ENCODE measurements at regions not wholly inside any gene's neighbourhood (a gene's known extent, or its start where the extent isn't known, plus 50 kb on each side); places are given as distances from the start of the nearest gene placed in this dataset.
"Not testable (repeated sequence)": the region's sequence is repeated elsewhere in the genome, so short reads cannot be mapped to it uniquely, and the experiment has no call there.

DNA sequence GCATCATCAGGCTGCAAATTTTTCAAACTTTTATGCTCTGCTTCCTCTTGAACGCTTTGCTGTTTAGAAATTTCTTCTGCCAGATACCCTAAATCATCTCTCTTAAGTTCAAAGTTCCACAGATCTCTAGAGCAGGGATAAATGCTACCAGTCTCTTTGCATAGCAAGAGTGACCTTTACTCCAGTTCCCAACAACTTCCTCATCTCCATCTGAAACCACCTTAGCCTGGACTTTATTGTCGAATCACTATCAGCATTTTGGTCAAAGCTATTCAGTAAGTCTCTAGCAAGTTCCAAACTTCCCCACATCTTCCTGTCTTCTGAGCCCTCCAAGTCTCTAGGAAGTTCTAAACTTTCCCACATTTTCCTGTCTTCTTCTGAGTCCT is 170.9 kb downstream of the MAIP1 start:
- WGBS, result 60% methylated on average over 2 of the region's 2 CpGs
- not testable (repeated sequence) for H3K27me3 ChIP-seq (ENCODE audit: control insufficient read depth in 2 of 2, insufficient read depth in 1 of 2, low read length in 1 of 2); H3K9me3 ChIP-seq (ENCODE audit: control insufficient read depth in 2 of 2, insufficient read depth in 1 of 2, low read length in 1 of 2); H3K36me3 ChIP-seq (ENCODE audit: control insufficient read depth in 2 of 2, insufficient read depth in 2 of 2, low read length in 1 of 2); H3K4me1 ChIP-seq (ENCODE audit: control insufficient read depth in 2 of 2, insufficient read depth in 2 of 2, low read length in 2 of 2); H3K27ac ChIP-seq (ENCODE audit: low read depth in 1 of 2, low read length in 1 of 2); DNase-seq (ENCODE audit: low read depth in 6 of 9, low spot score in 9 of 9); H3K4me3 ChIP-seq (ENCODE audit: low read length in 2 of 2)

DNA sequence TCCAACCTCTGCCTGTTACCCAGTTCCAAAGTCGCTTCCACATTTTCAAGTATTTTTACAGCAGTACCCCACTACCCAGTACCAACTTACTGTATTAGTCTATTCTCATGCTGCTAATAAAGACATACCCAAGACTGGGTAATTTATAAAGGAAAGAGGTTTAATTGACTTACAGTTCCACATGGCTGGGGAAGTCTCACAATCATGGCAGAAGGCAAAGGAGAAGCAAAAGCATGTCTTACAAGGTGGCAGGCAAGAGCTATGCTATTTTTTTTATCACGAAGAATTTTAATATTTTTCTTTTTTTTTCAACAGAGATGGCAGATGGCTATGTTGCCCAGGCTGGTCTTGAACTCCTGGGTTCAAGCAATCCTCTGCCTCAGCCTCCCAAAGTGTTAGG is 171.3 kb downstream of the MAIP1 start:
- WGBS, result 91% methylated on average over 2 of the region's 2 CpGs
- H3K4me1 ChIP-seq (ENCODE audit: control insufficient read depth in 2 of 2, insufficient read depth in 2 of 2, low read length in 2 of 2); H3K4me3 ChIP-seq (ENCODE audit: low read length in 2 of 2); H3K27ac ChIP-seq (ENCODE audit: low read depth in 1 of 2, low read length in 1 of 2); H3K9me3 ChIP-seq (ENCODE audit: control insufficient read depth in 2 of 2, insufficient read depth in 1 of 2, low read length in 1 of 2); DNase-seq (ENCODE audit: low read depth in 6 of 9, low spot score in 9 of 9); H3K27me3 ChIP-seq (ENCODE audit: control insufficient read depth in 2 of 2, insufficient read depth in 1 of 2, low read length in 1 of 2); H3K36me3 ChIP-seq (ENCODE audit: control insufficient read depth in 2 of 2, insufficient read depth in 2 of 2, low read length in 1 of 2): not testable (repeated sequence)

DNA sequence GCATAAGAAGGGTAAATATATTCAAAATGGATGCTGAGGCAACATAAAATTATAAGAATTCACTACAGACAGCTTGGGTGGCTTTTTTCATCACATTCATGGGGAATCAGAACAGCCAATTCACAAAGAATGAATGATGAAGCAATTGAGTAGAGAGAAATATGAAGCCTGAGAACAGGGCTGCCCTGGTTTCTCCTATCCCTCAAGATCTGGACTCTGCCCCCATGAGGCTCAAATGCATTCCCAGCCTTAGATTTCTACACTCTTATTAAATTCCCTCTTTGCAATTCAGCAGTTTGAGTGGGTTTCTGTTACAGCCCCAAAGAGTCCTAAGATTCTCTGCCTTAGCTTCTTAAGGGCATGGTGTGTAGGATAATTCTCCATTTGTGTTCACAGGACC is 172.5 kb downstream of the MAIP1 start:
- no peaks in the 10 kb centered on the region for H3K27me3 ChIP-seq (ENCODE audit: control insufficient read depth in 2 of 2, insufficient read depth in 1 of 2, low read length in 1 of 2)
- no peak overlapping the region for H3K27ac ChIP-seq (ENCODE audit: low read depth in 1 of 2, low read length in 1 of 2)
- no peaks in the 10 kb centered on the region for H3K4me1 ChIP-seq (ENCODE audit: control insufficient read depth in 2 of 2, insufficient read depth in 2 of 2, low read length in 2 of 2)
- H3K4me3 ChIP-seq (ENCODE audit: low read length in 2 of 2), result no peak overlapping the region
- H3K9me3 ChIP-seq (ENCODE audit: control insufficient read depth in 2 of 2, insufficient read depth in 1 of 2, low read length in 1 of 2), result no peaks in the 10 kb centered on the region
- no peaks in the 10 kb centered on the region for H3K36me3 ChIP-seq (ENCODE audit: control insufficient read depth in 2 of 2, insufficient read depth in 2 of 2, low read length in 1 of 2)
- no peak for DNase-seq (ENCODE audit: low read depth in 6 of 9, low spot score in 9 of 9)

DNA sequence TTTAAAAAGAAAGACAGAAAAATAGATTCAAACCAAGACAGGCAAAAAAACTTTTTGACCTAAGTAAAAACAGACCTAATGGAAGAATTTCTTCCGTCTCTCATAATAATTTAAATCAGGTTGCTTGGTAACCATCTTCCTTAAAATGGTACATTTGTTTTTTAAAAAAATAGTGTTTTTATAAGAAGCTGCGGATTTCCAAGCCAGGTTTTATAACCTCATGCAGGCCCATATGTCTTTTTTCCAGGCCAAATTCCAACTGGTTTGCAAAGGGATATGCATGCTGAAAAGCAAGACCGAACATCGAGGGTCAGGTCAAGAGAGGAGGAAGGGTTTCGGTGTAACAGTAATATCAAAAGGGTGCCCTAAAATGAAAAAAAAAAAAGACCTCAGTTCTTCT is 172.9 kb downstream of the MAIP1 start:
- Histone ChIP-seq H3K4me3 (ENCODE audit: low read length in 2 of 2) (no peak overlapping the region), H3K27ac (ENCODE audit: low read depth in 1 of 2, low read length in 1 of 2) (no peak overlapping the region), H3K36me3 (ENCODE audit: control insufficient read depth in 2 of 2, insufficient read depth in 2 of 2, low read length in 1 of 2) (no peaks in the 10 kb centered on the region), H3K4me1 (ENCODE audit: control insufficient read depth in 2 of 2, insufficient read depth in 2 of 2, low read length in 2 of 2) (no peaks in the 10 kb centered on the region), H3K9me3 (ENCODE audit: control insufficient read depth in 2 of 2, insufficient read depth in 1 of 2, low read length in 1 of 2) (no peaks in the 10 kb centered on the region), H3K27me3 (ENCODE audit: control insufficient read depth in 2 of 2, insufficient read depth in 1 of 2, low read length in 1 of 2) (no peaks in the 10 kb centered on the region)
- DNase-seq (ENCODE audit: low read depth in 6 of 9, low spot score in 9 of 9), result no peak
- 97% methylated on average over 5 of the region's 5 CpGs for WGBS

DNA sequence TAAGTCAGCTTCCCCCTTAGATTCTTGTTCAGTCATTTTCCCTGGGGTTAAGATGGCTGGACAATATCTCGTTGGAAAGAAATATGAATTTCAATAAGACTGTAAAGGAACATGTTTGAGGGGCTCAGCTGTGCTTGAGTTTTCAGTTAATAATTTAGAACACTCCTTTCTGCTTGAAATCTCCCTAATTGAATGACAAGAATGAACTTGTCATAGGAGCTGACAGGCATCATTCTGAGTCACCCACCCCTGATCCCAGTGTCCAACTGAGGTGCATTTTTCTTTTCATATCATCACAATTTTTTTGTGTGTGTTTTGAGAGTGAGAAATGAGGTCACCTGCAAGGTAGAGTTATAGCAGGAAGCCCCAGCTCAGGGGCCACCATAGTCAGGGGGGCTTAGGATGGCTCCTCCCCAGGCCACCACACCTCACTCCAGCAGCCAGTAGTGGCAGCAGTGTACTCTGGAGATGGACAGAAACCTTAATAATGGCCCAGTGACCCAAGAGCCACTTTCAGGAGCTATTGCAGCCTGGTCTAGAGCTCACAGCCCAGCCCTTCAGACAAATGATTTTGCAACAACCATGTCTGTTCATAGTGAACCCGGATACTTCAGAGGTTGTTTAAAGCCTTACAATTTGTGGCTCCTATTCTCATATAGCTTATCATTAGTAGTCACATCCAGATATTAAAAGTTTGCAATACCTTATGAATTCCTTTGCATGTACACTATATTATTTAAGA is 174.5 kb downstream of the MAIP1 start:
- no peak overlapping the region for H3K27ac ChIP-seq (ENCODE audit: low read depth in 1 of 2, low read length in 1 of 2)
- no peaks in the 10 kb centered on the region for H3K9me3 ChIP-seq (ENCODE audit: control insufficient read depth in 2 of 2, insufficient read depth in 1 of 2, low read length in 1 of 2)
- H3K27me3 ChIP-seq (ENCODE audit: control insufficient read depth in 2 of 2, insufficient read depth in 1 of 2, low read length in 1 of 2), result no peaks in the 10 kb centered on the region
- WGBS, result 95% methylated on average over 2 of the region's 2 CpGs
- no peak overlapping the region for H3K4me3 ChIP-seq (ENCODE audit: low read length in 2 of 2)
- no peaks in the 10 kb centered on the region for H3K36me3 ChIP-seq (ENCODE audit: control insufficient read depth in 2 of 2, insufficient read depth in 2 of 2, low read length in 1 of 2)
- H3K4me1 ChIP-seq (ENCODE audit: control insufficient read depth in 2 of 2, insufficient read depth in 2 of 2, low read length in 2 of 2), result no peaks in the 10 kb centered on the region
- no peak for DNase-seq (ENCODE audit: low read depth in 6 of 9, low spot score in 9 of 9)

DNA sequence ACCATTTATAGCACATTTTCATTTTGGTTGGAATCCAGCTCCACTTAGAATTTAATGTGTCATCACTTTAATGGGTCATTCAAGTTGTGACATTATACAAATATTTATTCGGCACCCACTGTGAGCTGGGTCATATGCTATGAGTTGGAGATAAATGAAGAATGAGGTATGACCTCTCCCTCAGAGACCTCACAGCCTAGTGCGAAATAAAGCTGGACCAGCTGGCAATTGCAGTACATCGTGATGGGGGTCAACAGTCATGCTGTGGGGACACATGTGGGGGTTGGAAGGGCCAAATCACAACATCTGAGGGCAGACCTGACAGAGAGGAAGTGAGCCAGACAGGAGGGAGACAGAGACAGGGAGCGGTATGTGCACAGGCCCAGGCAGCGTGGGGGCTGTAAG is 175.4 kb downstream of the MAIP1 start:
- WGBS, result 71% methylated on average over 5 of the region's 5 CpGs
- no peak overlapping the region for H3K27ac ChIP-seq (ENCODE audit: low read depth in 1 of 2, low read length in 1 of 2)
- H3K4me3 ChIP-seq (ENCODE audit: low read length in 2 of 2), result no peak overlapping the region
- no peaks in the 10 kb centered on the region for H3K4me1 ChIP-seq (ENCODE audit: control insufficient read depth in 2 of 2, insufficient read depth in 2 of 2, low read length in 2 of 2)
- no peaks in the 10 kb centered on the region for H3K36me3 ChIP-seq (ENCODE audit: control insufficient read depth in 2 of 2, insufficient read depth in 2 of 2, low read length in 1 of 2)
- H3K27me3 ChIP-seq (ENCODE audit: control insufficient read depth in 2 of 2, insufficient read depth in 1 of 2, low read length in 1 of 2), result no peaks in the 10 kb centered on the region
- no peaks in the 10 kb centered on the region for H3K9me3 ChIP-seq (ENCODE audit: control insufficient read depth in 2 of 2, insufficient read depth in 1 of 2, low read length in 1 of 2)
- DNase-seq (ENCODE audit: low read depth in 6 of 9, low spot score in 9 of 9), result no peak

DNA sequence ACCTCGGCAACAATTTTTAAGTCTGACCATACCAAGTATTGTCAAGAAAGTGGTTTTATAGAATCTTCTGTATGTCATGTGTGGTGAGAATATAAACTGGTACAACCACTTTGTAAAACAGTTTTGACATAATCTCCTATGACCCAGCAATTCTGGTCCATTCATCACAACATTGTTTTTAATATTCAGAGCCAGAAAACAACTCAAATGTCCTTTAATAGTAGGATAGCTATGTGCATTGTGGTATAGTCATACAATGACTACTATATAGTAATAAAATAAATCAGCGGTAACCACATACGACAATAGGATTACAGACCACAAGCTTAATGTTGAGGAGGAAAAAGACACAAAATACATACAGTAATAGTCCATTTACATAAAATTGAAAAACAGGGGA is 175.2 kb upstream of the SPATS2L start:
- DNase-seq (ENCODE audit: low read depth in 6 of 9, low spot score in 9 of 9), result no peak
- Histone ChIP-seq H3K36me3 (ENCODE audit: control insufficient read depth in 2 of 2, insufficient read depth in 2 of 2, low read length in 1 of 2) (no peaks in the 10 kb centered on the region), H3K27ac (ENCODE audit: low read depth in 1 of 2, low read length in 1 of 2) (no peak overlapping the region), H3K9me3 (ENCODE audit: control insufficient read depth in 2 of 2, insufficient read depth in 1 of 2, low read length in 1 of 2) (no peaks in the 10 kb centered on the region), H3K4me3 (ENCODE audit: low read length in 2 of 2) (no peak overlapping the region), H3K27me3 (ENCODE audit: control insufficient read depth in 2 of 2, insufficient read depth in 1 of 2, low read length in 1 of 2) (no peaks in the 10 kb centered on the region), H3K4me1 (ENCODE audit: control insufficient read depth in 2 of 2, insufficient read depth in 2 of 2, low read length in 2 of 2) (no peaks in the 10 kb centered on the region)
- 98% methylated on average over 3 of the region's 3 CpGs for WGBS

DNA sequence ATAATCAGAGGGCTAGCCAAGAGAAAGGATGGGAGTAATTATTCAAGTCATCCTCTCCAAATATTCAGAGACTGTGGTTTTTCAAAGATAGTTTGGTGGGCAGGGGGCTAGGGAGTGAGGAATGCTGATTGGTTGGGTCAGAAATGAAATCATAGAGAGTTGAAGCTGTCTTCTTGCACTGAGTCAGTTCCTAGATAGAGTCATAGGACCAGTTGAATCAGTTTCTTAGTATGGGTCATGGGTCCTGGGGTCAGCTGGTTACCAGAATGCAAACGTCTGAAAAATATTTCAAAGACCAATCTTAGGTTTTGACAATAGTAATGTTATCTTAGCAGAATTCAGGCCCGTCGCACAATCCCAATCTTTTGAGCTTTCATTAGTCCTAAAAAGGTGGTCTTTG is 171.4 kb upstream of the SPATS2L start:
- no peak for DNase-seq (ENCODE audit: low read depth in 6 of 9, low spot score in 9 of 9)
- H3K9me3 ChIP-seq (ENCODE audit: control insufficient read depth in 2 of 2, insufficient read depth in 1 of 2, low read length in 1 of 2), result no peaks in the 10 kb centered on the region
- H3K4me1 ChIP-seq (ENCODE audit: control insufficient read depth in 2 of 2, insufficient read depth in 2 of 2, low read length in 2 of 2), result no peaks in the 10 kb centered on the region
- no peak overlapping the region for H3K4me3 ChIP-seq (ENCODE audit: low read length in 2 of 2)
- 97% methylated on average over 3 of the region's 3 CpGs for WGBS
- H3K27ac ChIP-seq (ENCODE audit: low read depth in 1 of 2, low read length in 1 of 2), result no peak overlapping the region
- no peaks in the 10 kb centered on the region for H3K36me3 ChIP-seq (ENCODE audit: control insufficient read depth in 2 of 2, insufficient read depth in 2 of 2, low read length in 1 of 2)
- no peaks in the 10 kb centered on the region for H3K27me3 ChIP-seq (ENCODE audit: control insufficient read depth in 2 of 2, insufficient read depth in 1 of 2, low read length in 1 of 2)

DNA sequence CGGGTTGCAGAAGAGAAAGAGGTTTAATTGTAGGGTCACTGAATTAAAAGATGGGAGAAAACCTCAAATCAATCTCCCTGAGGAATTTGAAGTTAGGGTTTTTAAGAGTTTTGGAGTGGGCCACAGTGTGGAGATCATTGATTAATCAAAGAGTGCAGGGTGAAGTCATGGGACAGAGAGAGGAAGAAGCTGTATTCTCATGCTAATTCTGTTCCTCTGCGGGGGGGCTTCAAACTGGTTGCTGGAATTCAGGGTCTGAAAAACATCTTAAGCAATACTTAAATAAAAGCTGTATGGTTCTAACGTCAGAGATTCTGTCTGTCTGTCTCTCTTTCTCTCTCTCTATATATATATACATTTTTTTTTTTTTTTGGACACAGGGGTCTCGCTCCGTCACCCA is 169.8 kb upstream of the SPATS2L start:
- H3K27me3 ChIP-seq (ENCODE audit: control insufficient read depth in 2 of 2, insufficient read depth in 1 of 2, low read length in 1 of 2), result no peaks in the 10 kb centered on the region
- H3K9me3 ChIP-seq (ENCODE audit: control insufficient read depth in 2 of 2, insufficient read depth in 1 of 2, low read length in 1 of 2), result no peaks in the 10 kb centered on the region
- H3K36me3 ChIP-seq (ENCODE audit: control insufficient read depth in 2 of 2, insufficient read depth in 2 of 2, low read length in 1 of 2), result no peaks in the 10 kb centered on the region
- no peak overlapping the region for H3K27ac ChIP-seq (ENCODE audit: low read depth in 1 of 2, low read length in 1 of 2)
- H3K4me1 ChIP-seq (ENCODE audit: control insufficient read depth in 2 of 2, insufficient read depth in 2 of 2, low read length in 2 of 2), result no peaks in the 10 kb centered on the region
- DNase-seq (ENCODE audit: low read depth in 6 of 9, low spot score in 9 of 9), result no peak
- WGBS, result 95% methylated on average over 5 of the region's 5 CpGs
- H3K4me3 ChIP-seq (ENCODE audit: low read length in 2 of 2), result no peak overlapping the region

DNA sequence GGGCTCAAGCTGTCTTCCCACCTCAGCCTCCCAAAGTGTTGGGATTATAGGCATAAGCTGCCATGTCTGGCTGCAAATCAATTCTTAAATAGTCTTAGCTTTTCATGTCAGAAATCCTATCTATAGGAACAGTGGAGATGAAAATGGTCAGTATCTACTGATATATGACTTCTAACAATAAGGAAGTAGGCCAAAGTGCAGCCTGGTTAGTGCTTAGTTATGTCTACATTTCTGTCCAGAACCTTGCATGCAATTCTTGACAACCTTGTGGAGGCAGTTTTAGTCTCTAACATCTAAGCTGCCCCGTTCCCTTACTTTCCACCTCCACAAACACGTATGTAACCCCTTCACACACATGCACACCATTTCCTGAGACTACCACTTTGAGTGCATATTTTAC is 169.2 kb upstream of the SPATS2L start:
- Histone ChIP-seq H3K4me3 (ENCODE audit: low read length in 2 of 2) (no peak overlapping the region), H3K36me3 (ENCODE audit: control insufficient read depth in 2 of 2, insufficient read depth in 2 of 2, low read length in 1 of 2) (no peaks in the 10 kb centered on the region), H3K27me3 (ENCODE audit: control insufficient read depth in 2 of 2, insufficient read depth in 1 of 2, low read length in 1 of 2) (no peaks in the 10 kb centered on the region), H3K27ac (ENCODE audit: low read depth in 1 of 2, low read length in 1 of 2) (no peak overlapping the region), H3K9me3 (ENCODE audit: control insufficient read depth in 2 of 2, insufficient read depth in 1 of 2, low read length in 1 of 2) (no peaks in the 10 kb centered on the region), H3K4me1 (ENCODE audit: control insufficient read depth in 2 of 2, insufficient read depth in 2 of 2, low read length in 2 of 2) (no peaks in the 10 kb centered on the region)
- 96% methylated on average over 2 of the region's 2 CpGs for WGBS
- no peak for DNase-seq (ENCODE audit: low read depth in 6 of 9, low spot score in 9 of 9)

All from thymus (tissue), 11 donors.